ENCODE measurements at regions not wholly inside any gene's neighbourhood (a gene's known extent, or its start where the extent isn't known, plus 50 kb on each side); places are given as distances from the start of the nearest gene placed in this dataset.

GRCh38 chrX:74195120-74195519 is 108.9 kb upstream of the ZCCHC13 start:
- Histone ChIP-seq H2AFZ (ENCODE audit: low read depth, low read length, poor library complexity, severe bottlenecking) (no peak overlapping the region), H3K4me1 (ENCODE audit: control insufficient read depth in 1 of 2, insufficient read depth in 2 of 2, low read length in 2 of 2) (no peaks in the 10 kb centered on the region), H3K4me2 (ENCODE audit: low read length) (no peak overlapping the region), H3K36me3 (ENCODE audit: control insufficient read depth in 1 of 2, insufficient read depth in 2 of 2, low read length in 2 of 2) (no peaks in the 10 kb centered on the region), H3K79me2 (ENCODE audit: insufficient read depth, low read length) (no peaks in the 10 kb centered on the region), H3K9ac (ENCODE audit: low read length) (no peak overlapping the region), H4K20me1 (ENCODE audit: insufficient read depth) (no peaks in the 10 kb centered on the region), H3K9me3 (ENCODE audit: control insufficient read depth in 1 of 2, insufficient read depth in 1 of 2, low read depth in 1 of 2, low read length in 2 of 2) (no peaks in the 10 kb centered on the region), H3K9me2 (ENCODE audit: insufficient read depth) (no peaks in the 10 kb centered on the region), H3K27ac (ENCODE audit: low read depth, low read length) (no peak overlapping the region), H3K4me3 (replicated peaks in 1 of 2; ENCODE audit: low read depth in 1 of 2, low read length in 2 of 2) (no peak overlapping the region), H3K27me3 (ENCODE audit: insufficient read depth, low read length) (no peaks in the 10 kb centered on the region)
- no peak for ATAC-seq
- DNase-seq (ENCODE audit: low read depth, low spot score), result no peak
- intact Hi-C loops (cut with micrococcal nuclease), result no loop called here
- TF ChIP-seq CEBPB (IDR thresholded peaks at IDR 0.05; ENCODE audit: low read depth) (no peak), ZNF274 (IDR thresholded peaks at IDR 0.05; ENCODE audit: low read depth, low read length) (no peak), CTCF (IDR thresholded peaks at IDR 0.05 in 2 of 3, conservative IDR thresholded peaks at IDR 0.05 in 1 of 3; ENCODE audit: borderline replicate concordance in 1 of 3, insufficient read depth in 1 of 3, low read depth in 2 of 3, low read length in 2 of 3) (no peak), SIN3A (IDR thresholded peaks at IDR 0.05; ENCODE audit: low read depth) (no peak), REST (IDR thresholded peaks at IDR 0.05; ENCODE audit: low read depth) (no peak), RAD21 (IDR thresholded peaks at IDR 0.05; ENCODE audit: low read depth) (no peak), FOSL1 (IDR thresholded peaks at IDR 0.05; ENCODE audit: low read depth) (no peak), EZH2 (IDR thresholded peaks at IDR 0.05) (no peak), ELF1 (IDR thresholded peaks at IDR 0.05; ENCODE audit: borderline replicate concordance, low read depth) (no peak), EZH2phosphoT487 (IDR thresholded peaks at IDR 0.05; ENCODE audit: borderline replicate concordance) (no peak), SP1 (IDR thresholded peaks at IDR 0.05; ENCODE audit: low read depth) (no peak), TCF7L2 (IDR thresholded peaks at IDR 0.05; ENCODE audit: borderline replicate concordance, extremely low read depth, insufficient read depth, insufficient read length) (no peak), JUND (IDR thresholded peaks at IDR 0.05) (no peak), CBX3 (IDR thresholded peaks at IDR 0.05; ENCODE audit: low read depth) (no peak)
- CTCF ChIA-PET, result no interaction called here
- POLR2A ChIA-PET, result no interaction called here
- BruUV-seq (replicated peaks), result no TSS peak
- RAD21 ChIA-PET (ENCODE audit: low non-redundant PET in 1 of 2, low total read pairs in 2 of 2, uncharacterized antibody in 2 of 2, unreplicated experiment in 2 of 2), result no interaction called here
